Adrenal gland (tissue), 9 donors: ENCODE measurements at regions not wholly inside any gene's neighbourhood (a gene's known extent, or its start where the extent isn't known, plus 50 kb on each side); places are given as distances from the start of the nearest gene placed in this dataset.

ENCODE experiments used
- DNase-seq, 7 donors: peaks; one replicate each; pipeline ENCODE4 v3.0.0-alpha.2; 2019 to 2020
- H3K27ac ChIP-seq, 5 donors: fragments of 200-600 bp; sonication (generic) in 4 of 5; 1 replicate in 3 of 5; 2 replicates in 2 of 5; pipeline versions ENCODE4 v1.5.1 to v1.8.0; 2016 to 2020; ENCODE audit warnings: mild to moderate bottlenecking in 1 of 5
- H3K27me3 ChIP-seq: fragments of 200-600 bp; 2 replicates; pipeline ENCODE4 v1.8.0; 2021
- H3K36me3 ChIP-seq, 2 donors: fragments of 200-600 bp; replicated peaks in 1 of 2; 1 replicate in 1 of 2; 2 replicates in 1 of 2; pipeline versions ENCODE4 v1.5.1 to v1.8.0; 2018 to 2022
- H3K4me1 ChIP-seq, 2 donors: fragments of 200-600 bp; replicated peaks in 1 of 2; 1 replicate in 1 of 2; 2 replicates in 1 of 2; pipeline versions ENCODE4 v1.5.1 to v1.8.0; 2018 to 2021
- H3K4me3 ChIP-seq, 4 donors: fragments of 200-600 bp; sonication (generic) in 3 of 4; one replicate each; pipeline ENCODE4 v1.5.1; 2016 to 2018
- H3K9me3 ChIP-seq, 3 donors: fragments of 200-600 bp; sonication (generic) in 1 of 3; replicated peaks in 1 of 3; 1 replicate in 2 of 3; 2 replicates in 1 of 3; pipeline versions ENCODE4 v1.5.1 to v1.8.0; 2016 to 2021
- CTCF ChIP-seq, 6 experiments: fragments of 450-650 bp in 4 of 6; fragments of 200-600 bp in 2 of 6; sonication (generic) in 1 of 6; IDR thresholded peaks; 1 replicate in 5 of 6; 2 replicates in 1 of 6; pipeline versions ENCODE4 v1.5.1 to v1.8.0; 2016 to 2021; ENCODE audit warnings: antibody characterized with exemption in 6 of 6, mild to moderate bottlenecking in 2 of 6, moderate library complexity in 1 of 6
- POLR2A ChIP-seq, 2 donors: fragments of 450-650 bp; IDR thresholded peaks; one replicate each; pipeline ENCODE4 v1.6.1; 2017; ENCODE audit warnings: antibody characterized with exemption in 2 of 2, mild to moderate bottlenecking in 2 of 2, moderate library complexity in 1 of 2
- WGBS, 4 donors: extraction: QIAGEN DNeasy Blood & Tissue Kit in 2 of 4; methylation state at CpG; one replicate each; pipeline versions ENCODE4 v1.1.5 to v1.1.7; 2013 to 2017; 5-methylcytosine and 5-hydroxymethylcytosine counted together
- intact Hi-C, 2 donors: fragments of 100-400 bp; cut with DNase I; formaldehyde crosslinking; loops; one replicate each; pipeline versions ENCODE4 v1.14.1 to v1.15.0; 2022 to 2023
- donor health status: healthy with polysubstance abuse.
- donor health status: Bipolar disorder and iron deficiency.
- donor health status: DM: yes; HTN: yes; CAD: no.
- donor health status: DM: no; HTN: no; CAD: no.
- donor health status: DM: no; HTN: no; CAD: no.

- intact Hi-C loops, result no loop called here
- Histone ChIP-seq H3K27me3 (no peaks in the 10 kb centered on the region), H3K27ac (no peak overlapping the region), H3K4me3 (no peak overlapping the region), H3K4me1 (no peaks in the 10 kb centered on the region), H3K9me3 (no peaks in the 10 kb centered on the region), H3K36me3 (no peaks in the 10 kb centered on the region)
- TF ChIP-seq CTCF (IDR thresholded peaks at IDR 0.05) (no peak), POLR2A (IDR thresholded peaks at IDR 0.05) (no peak)
- 88 to 93% (median 91%) methylated on average over 1 of the region's 1 CpG for WGBS, 4 donors
- no peak for DNase-seq
Measured at GRCh38 chr3:150117076-150117475, 146.4 kb upstream of the PFN2 start.

GRCh38 chr3:150116196-150116595 is 145.5 kb upstream of the PFN2 start:
- H3K36me3 ChIP-seq, result no peaks in the 10 kb centered on the region
- H3K4me3 ChIP-seq, result no peak overlapping the region
- no peak for TF ChIP-seq POLR2A (IDR thresholded peaks at IDR 0.05)
- TF ChIP-seq CTCF (IDR thresholded peaks at IDR 0.05), result no peak
- intact Hi-C loops, result no loop called here
- 61 to 66% (median 62%) methylated on average over 4 of the region's 4 CpGs for WGBS, 4 donors
- no peaks in the 10 kb centered on the region for H3K9me3 ChIP-seq
- no peaks in the 10 kb centered on the region for H3K4me1 ChIP-seq
- DNase-seq, result no peak
- H3K27ac ChIP-seq, result no peak overlapping the region
- H3K27me3 ChIP-seq, result no peaks in the 10 kb centered on the region

- no peaks in the 10 kb centered on the region for H3K9me3 ChIP-seq
- whole genome bisulfite sequencing, 4 donors, result 53 to 69% (median 59%) methylated on average over 3 of the region's 3 CpGs
- no peaks in the 10 kb centered on the region for H3K27me3 ChIP-seq
- H3K36me3 ChIP-seq, result no peaks in the 10 kb centered on the region
- intact Hi-C loops, result no loop called here
- no peak for DNase-seq
- no peak overlapping the region for H3K4me3 ChIP-seq
- no peak overlapping the region for H3K27ac ChIP-seq
- H3K4me1 ChIP-seq, result no peaks in the 10 kb centered on the region
- TF ChIP-seq POLR2A (IDR thresholded peaks at IDR 0.05), result no peak
- TF ChIP-seq CTCF (IDR thresholded peaks at IDR 0.05), result no peak
Measured at GRCh38 chr3:150114873-150115540, 144.3 kb upstream of the PFN2 start.

- Histone ChIP-seq H3K9me3 (no peaks in the 10 kb centered on the region), H3K27me3 (no peaks in the 10 kb centered on the region), H3K4me1 (no peaks in the 10 kb centered on the region), H3K36me3 (no peaks in the 10 kb centered on the region), H3K4me3 (no peak overlapping the region), H3K27ac (no peak overlapping the region)
- intact Hi-C loops, result no loop called here
- 63 to 73% (median 72%) methylated on average over 2 of the region's 2 CpGs for WGBS, 4 donors
- DNase-seq, result no peak
- TF ChIP-seq CTCF (IDR thresholded peaks at IDR 0.05) (no peak), POLR2A (IDR thresholded peaks at IDR 0.05) (no peak)
Measured at GRCh38 chr3:150114273-150114672, 143.6 kb upstream of the PFN2 start.
